Panc1 (cell line): ENCODE measurements at regions not wholly inside any gene's neighbourhood (a gene's known extent, or its start where the extent isn't known, plus 50 kb on each side); places are given as distances from the start of the nearest gene placed in this dataset.

Experiments used
- ATAC-seq: fragments of 200-7000 bp; cut with Tn5 transposase; 2 replicates; pipeline ENCODE4 v1.9.1; 2020; ENCODE audit warnings: mild to moderate bottlenecking, moderate library complexity
- BruUV-seq: library from RNA; stranded (reverse); fragments of 400-500 nt; replicated peaks from 2 replicates; lab custom pipeline; 2021; lab: Mats Ljungman, UMichigan
- CTCF ChIA-PET: fragments of 300-600 bp; sonication (Branson Sonifier 250); formaldehyde crosslinking; loops from one replicate; lab custom pipeline; 2022; ENCODE audit warnings: antibody characterized with exemption; lab: Charles Lee
- POLR2A ChIA-PET: fragments of 300-600 bp; sonication (Branson Sonifier 250); formaldehyde crosslinking; loops from one replicate; lab custom pipeline; 2022; ENCODE audit warnings: antibody characterized with exemption; lab: Charles Lee
- DNase-seq: peaks from one replicate; pipeline ENCODE4 v3.0.0-alpha.2; 2010; ENCODE audit warnings: low read depth, low spot score
- H3K27ac ChIP-seq: 2 replicates; pipeline ENCODE4 v1.5.1; 2011; ENCODE audit warnings: mild to moderate bottlenecking, low read length, inconsistent platforms
- H3K27me3 ChIP-seq: fragments of 200-500 bp; sonication (Bioruptor generic); 2 replicates; pipeline ENCODE4 v1.6.0; 2014; ENCODE audit warnings: low read length, inconsistent platforms; ENCODE audit not compliant: control insufficient read depth, insufficient read depth
- H3K36me3 ChIP-seq: fragments of 200-500 bp; sonication (Bioruptor generic); 2 replicates; pipeline ENCODE4 v1.5.1; 2014; ENCODE audit warnings: inconsistent platforms, mild to moderate bottlenecking, low read length, moderate library complexity; ENCODE audit not compliant: control insufficient read depth, insufficient read depth
- H3K4me1 ChIP-seq: 2 replicates; pipeline ENCODE4 v1.5.1; 2011; ENCODE audit warnings: inconsistent platforms, mild to moderate bottlenecking, low read length, moderate library complexity; ENCODE audit not compliant: control insufficient read depth, insufficient read depth
- H3K4me3 ChIP-seq, 2 experiments: 2 replicates each; pipeline ENCODE4 v1.5.1; 2011 to 2012; ENCODE audit warnings: low read depth in 2 of 2, low read length in 2 of 2, mild to moderate bottlenecking in 2 of 2, inconsistent platforms in 1 of 2, moderate library complexity in 1 of 2
- H3K9me3 ChIP-seq: fragments of 200-500 bp; sonication (Bioruptor generic); 2 replicates; pipeline ENCODE4 v1.5.1; 2014; ENCODE audit warnings: low read depth, mild to moderate bottlenecking, inconsistent platforms, low read length, moderate library complexity; ENCODE audit not compliant: control insufficient read depth, insufficient read depth
- CTCF ChIP-seq: fragments of 450-650 bp; IDR thresholded peaks from 2 replicates; pipeline ENCODE4 v1.5.1; 2017; ENCODE audit warnings: mild to moderate bottlenecking
- POLR2AphosphoS5 ChIP-seq: IDR thresholded peaks from 2 replicates; pipeline ENCODE4 v1.6.1; 2012; ENCODE audit warnings: mild to moderate bottlenecking, low read depth, low read length, moderate library complexity
- REST ChIP-seq, 2 experiments: IDR thresholded peaks; 2 replicates each; pipeline ENCODE4 v1.6.1; 2011 to 2012; ENCODE audit warnings: low read depth in 2 of 2, control low read depth in 1 of 2, low read length in 1 of 2, mild to moderate bottlenecking in 1 of 2, moderate library complexity in 1 of 2; ENCODE audit not compliant: insufficient read depth in 1 of 2
- SIN3A ChIP-seq: IDR thresholded peaks from 2 replicates; pipeline ENCODE4 v1.6.1; 2012; ENCODE audit warnings: low read depth, mild to moderate bottlenecking, low read length, moderate library complexity, borderline replicate concordance; ENCODE audit not compliant: insufficient read depth
- TCF7L2 ChIP-seq: IDR thresholded peaks from 2 replicates; pipeline ENCODE4 v1.6.1; 2011; ENCODE audit warnings: mild to moderate bottlenecking, low read depth, low read length, inconsistent platforms
- in situ Hi-C: cut with HindIII; loops from 2 replicates; pipeline ENCODE4 v1.10.0; 2016; ENCODE audit warnings: low sequenced_read_pairs, low pct_unique_long_range_greater_than_20kb
- intact Hi-C: fragments of 100-400 bp; cut with micrococcal nuclease; formaldehyde crosslinking; loops from one replicate; pipeline ENCODE4 v1.10.0; 2022; ENCODE audit not compliant: unreplicated experiment

- no TSS peak for BruUV-seq
- CTCF ChIA-PET: no interaction called here
- no peaks in the 10 kb centered on the region for H3K36me3 ChIP-seq
- no peaks in the 10 kb centered on the region for H3K4me1 ChIP-seq
- in situ Hi-C loops (no loop called here), intact Hi-C loops (no loop called here)
- DNase-seq (no peak), ATAC-seq (no peak)
- no peak for TF ChIP-seq CTCF
- no peak for TF ChIP-seq TCF7L2
- TF ChIP-seq SIN3A: no peak
- H3K27me3 ChIP-seq: no peaks in the 10 kb centered on the region
- no peak overlapping the region for H3K27ac ChIP-seq
- H3K9me3 ChIP-seq: no peaks in the 10 kb centered on the region
- POLR2A ChIA-PET: no interaction called here
- no peak overlapping the region for H3K4me3 ChIP-seq
Measured at GRCh38 chr2:166814335-166814734, 73.9 kb upstream of the XIRP2 start.

- no peak overlapping the region for H3K4me3 ChIP-seq
- no peak overlapping the region for H3K27ac ChIP-seq
- BruUV-seq: no TSS peak
- no peaks in the 10 kb centered on the region for H3K9me3 ChIP-seq
- ChIA-PET POLR2A (no interaction called here), CTCF (no interaction called here)
- ATAC-seq (no peak), DNase-seq (no peak)
- no peak for TF ChIP-seq TCF7L2
- TF ChIP-seq SIN3A: no peak
- TF ChIP-seq POLR2AphosphoS5: no peak
- TF ChIP-seq CTCF: no peak
- no peak for TF ChIP-seq REST (IDR thresholded peaks at IDR 0.05; ENCODE audit: insufficient read depth in 1 of 2, low read depth in 2 of 2, low read length in 1 of 2)
- no peaks in the 10 kb centered on the region for H3K27me3 ChIP-seq
- no peaks in the 10 kb centered on the region for H3K36me3 ChIP-seq
- intact Hi-C loops: no loop called here
- H3K4me1 ChIP-seq: no peaks in the 10 kb centered on the region
- in situ Hi-C loops: no loop called here
Measured at GRCh38 chr2:166812166-166812891, 76.0 kb upstream of the XIRP2 start.
